ENCODE measurements at regions not wholly inside any gene's neighbourhood (a gene's known extent, or its start where the extent isn't known, plus 50 kb on each side); places are given as distances from the start of the nearest gene placed in this dataset.

- H3K4me3 ChIP-seq (replicated peaks in 1 of 2; ENCODE audit: low read depth in 2 of 2, low read length in 2 of 2) = no peak overlapping the region
- TF ChIP-seq, protein P1, sequence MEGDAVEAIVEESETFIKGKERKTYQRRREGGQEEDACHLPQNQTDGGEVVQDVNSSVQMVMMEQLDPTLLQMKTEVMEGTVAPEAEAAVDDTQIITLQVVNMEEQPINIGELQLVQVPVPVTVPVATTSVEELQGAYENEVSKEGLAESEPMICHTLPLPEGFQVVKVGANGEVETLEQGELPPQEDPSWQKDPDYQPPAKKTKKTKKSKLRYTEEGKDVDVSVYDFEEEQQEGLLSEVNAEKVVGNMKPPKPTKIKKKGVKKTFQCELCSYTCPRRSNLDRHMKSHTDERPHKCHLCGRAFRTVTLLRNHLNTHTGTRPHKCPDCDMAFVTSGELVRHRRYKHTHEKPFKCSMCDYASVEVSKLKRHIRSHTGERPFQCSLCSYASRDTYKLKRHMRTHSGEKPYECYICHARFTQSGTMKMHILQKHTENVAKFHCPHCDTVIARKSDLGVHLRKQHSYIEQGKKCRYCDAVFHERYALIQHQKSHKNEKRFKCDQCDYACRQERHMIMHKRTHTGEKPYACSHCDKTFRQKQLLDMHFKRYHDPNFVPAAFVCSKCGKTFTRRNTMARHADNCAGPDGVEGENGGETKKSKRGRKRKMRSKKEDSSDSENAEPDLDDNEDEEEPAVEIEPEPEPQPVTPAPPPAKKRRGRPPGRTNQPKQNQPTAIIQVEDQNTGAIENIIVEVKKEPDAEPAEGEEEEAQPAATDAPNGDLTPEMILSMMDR (IDR thresholded peaks at IDR 0.05; ENCODE audit: low read depth, low read length) = no peak
- no peak for DNase-seq (ENCODE audit: low read depth in 2 of 2)
Measured at GRCh38 chr10:131464789-131465188, 153.3 kb upstream of the TCERG1L start.

DNA sequence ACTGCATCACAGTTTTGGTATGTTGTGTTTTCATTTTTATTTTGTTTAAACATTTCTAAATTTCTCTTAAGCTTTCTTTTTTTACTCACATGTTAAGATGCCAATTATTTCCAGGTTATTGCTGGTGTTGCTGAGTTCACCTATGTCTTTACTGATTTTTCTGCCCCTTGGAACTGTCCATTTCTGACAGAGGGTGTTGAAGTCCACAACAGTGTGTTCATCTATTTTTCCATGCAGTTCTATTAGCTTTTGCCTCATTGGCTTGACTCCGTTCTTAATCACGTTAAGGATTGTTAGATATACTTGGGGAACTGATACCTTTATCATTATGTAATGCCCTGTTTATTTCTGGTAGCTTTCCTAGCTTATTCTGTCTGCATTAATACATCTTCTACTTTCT lies 158.0 kb upstream of the TCERG1L start:
- no peak overlapping the region for H3K4me3 ChIP-seq (replicated peaks in 1 of 2; ENCODE audit: low read depth in 2 of 2, low read length in 2 of 2)
- TF ChIP-seq, protein P1 (IDR thresholded peaks at IDR 0.05; ENCODE audit: low read depth, low read length) = no peak

GRCh38 chr10:131473645-131474044 lies 162.1 kb upstream of the TCERG1L start:
- TF ChIP-seq, protein P1 (IDR thresholded peaks at IDR 0.05; ENCODE audit: low read depth, low read length) = no peak
- no peak for DNase-seq (ENCODE audit: low read depth in 2 of 2)
- no peak overlapping the region for H3K4me3 ChIP-seq (replicated peaks in 1 of 2; ENCODE audit: low read depth in 2 of 2, low read length in 2 of 2)

More for the DNA sequence above, 158.0 kb upstream of the TCERG1L start:
- DNase-seq (ENCODE audit: low read depth in 2 of 2) = no peak

DNA sequence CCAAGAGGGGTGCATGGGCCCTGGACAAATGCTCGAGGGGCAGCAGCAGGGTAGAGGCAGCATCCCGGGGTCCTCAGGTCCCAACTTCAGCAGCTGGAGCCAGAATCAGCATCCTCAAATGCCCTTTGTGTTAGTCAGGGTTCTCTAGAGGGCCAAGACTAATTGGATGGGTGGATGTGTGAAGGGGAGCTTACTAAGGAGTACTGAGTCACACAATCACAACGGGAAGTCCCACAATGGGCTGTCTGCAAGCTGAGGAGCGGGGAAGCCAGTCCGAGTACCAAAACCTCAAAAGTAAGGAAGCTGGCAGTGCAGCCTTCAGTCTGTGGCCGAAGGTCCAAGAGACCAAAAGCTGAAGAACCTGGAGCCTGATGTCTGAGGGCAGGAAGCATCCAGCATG lies 162.9 kb upstream of the TCERG1L start:
- no peak for DNase-seq (ENCODE audit: low read depth in 2 of 2)
- TF ChIP-seq, protein P1 (IDR thresholded peaks at IDR 0.05; ENCODE audit: low read depth, low read length) = no peak
- no peak overlapping the region for H3K4me3 ChIP-seq (replicated peaks in 1 of 2; ENCODE audit: low read depth in 2 of 2, low read length in 2 of 2)

DNA sequence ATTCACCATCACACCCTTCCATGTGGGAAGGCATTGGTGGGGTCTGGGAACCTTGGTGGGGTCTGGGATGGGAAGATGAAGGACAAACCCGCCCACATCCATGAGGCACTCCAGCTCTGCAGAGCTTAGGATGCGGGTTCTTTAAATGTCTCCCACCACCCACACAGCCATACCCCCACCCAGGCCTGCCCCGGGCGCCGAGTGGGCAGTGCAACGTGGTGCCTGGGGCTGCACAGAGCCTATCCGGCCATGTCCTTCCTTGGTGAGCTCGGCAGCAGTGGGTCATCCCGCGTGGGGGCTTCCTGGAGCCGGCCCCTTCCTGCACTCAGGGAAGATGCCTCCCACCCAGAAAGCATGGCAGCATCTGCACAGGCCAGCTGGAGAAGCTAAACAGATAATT lies 163.5 kb upstream of the TCERG1L start:
- H3K4me3 ChIP-seq (replicated peaks in 1 of 2; ENCODE audit: low read depth in 2 of 2, low read length in 2 of 2) = no peak overlapping the region
- TF ChIP-seq, protein P1 (IDR thresholded peaks at IDR 0.05; ENCODE audit: low read depth, low read length) = no peak
- DNase-seq (ENCODE audit: low read depth in 2 of 2) = no peak

GRCh38 chr10:131475803-131476202 lies 164.3 kb upstream of the TCERG1L start:
- H3K4me3 ChIP-seq (replicated peaks in 1 of 2; ENCODE audit: low read depth in 2 of 2, low read length in 2 of 2) = no peak overlapping the region
- DNase-seq (ENCODE audit: low read depth in 2 of 2) = no peak
- TF ChIP-seq, protein P1 (IDR thresholded peaks at IDR 0.05; ENCODE audit: low read depth, low read length) = no peak

- H3K4me3 ChIP-seq (replicated peaks in 1 of 2; ENCODE audit: low read depth in 2 of 2, low read length in 2 of 2) = no peak overlapping the region
- TF ChIP-seq, protein P1 (IDR thresholded peaks at IDR 0.05; ENCODE audit: low read depth, low read length) = no peak
- DNase-seq (ENCODE audit: low read depth in 2 of 2) = no peak
Measured at GRCh38 chr10:131477457-131478121, 166.1 kb upstream of the TCERG1L start.

Measured in cardiac fibroblast (primary cell).